Activated CD8-positive, alpha-beta T cell treated with anti-CD3 and anti-CD28 coated beads for 36 hours (primary cell): ENCODE measurements at regions not wholly inside any gene's neighbourhood (a gene's known extent, or its start where the extent isn't known, plus 50 kb on each side); places are given as distances from the start of the nearest gene placed in this dataset.
"Not testable (repeated sequence)": the region's sequence is repeated elsewhere in the genome, so short reads cannot be mapped to it uniquely, and the experiment has no call there.

Experiments used
- ATAC-seq: fragments of 200-7000 bp; cut with Tn5 transposase; one replicate; pipeline ENCODE4 v1.10.0; 2021; ENCODE audit warnings: mild to moderate bottlenecking, moderate library complexity
- CTCF ChIA-PET: fragments of 350-600 bp; sonication (Branson Sonifier 250); formaldehyde crosslinking; loops from one replicate; lab custom pipeline; 2021; ENCODE audit warnings: antibody characterized with exemption; lab: Charles Lee
- POLR2A ChIA-PET: fragments of 350-600 bp; sonication (Branson Sonifier 250); formaldehyde crosslinking; loops from one replicate; lab custom pipeline; 2021; ENCODE audit warnings: antibody characterized with exemption; lab: Charles Lee
- DNase-seq: peaks from one replicate; pipeline ENCODE4 v3.0.0-alpha.2; 2020
- H3K27ac Mint-ChIP-seq: one replicate; pipeline ENCODE4 v1.8.0; 2021; ENCODE audit warnings: mild to moderate bottlenecking, mixed read lengths
- H3K27me3 Mint-ChIP-seq: one replicate; pipeline ENCODE4 v1.8.0; 2021; ENCODE audit warnings: mixed read lengths
- H3K36me3 Mint-ChIP-seq: one replicate; pipeline ENCODE4 v1.8.0; 2021; ENCODE audit warnings: low read depth, mixed read lengths
- H3K4me1 Mint-ChIP-seq: one replicate; pipeline ENCODE4 v1.8.0; 2021; ENCODE audit warnings: low read depth, mixed read lengths
- H3K4me3 Mint-ChIP-seq: one replicate; pipeline ENCODE4 v1.8.0; 2021; ENCODE audit warnings: mild to moderate bottlenecking, moderate library complexity, mixed read lengths
- H3K9me3 Mint-ChIP-seq: one replicate; pipeline ENCODE4 v1.8.0; 2021; ENCODE audit warnings: mixed read lengths
- intact Hi-C: fragments of 100-400 bp; cut with micrococcal nuclease; formaldehyde crosslinking; loops from one replicate; pipeline ENCODE4 v1.10.0; 2022
- TF ChIP-seq, protein P1 (sequence below): fragments of 200-600 bp; IDR thresholded peaks from one replicate; pipeline ENCODE4 v1.8.0; 2022; ENCODE audit warnings: antibody characterized with exemption, mild to moderate bottlenecking

DNA sequence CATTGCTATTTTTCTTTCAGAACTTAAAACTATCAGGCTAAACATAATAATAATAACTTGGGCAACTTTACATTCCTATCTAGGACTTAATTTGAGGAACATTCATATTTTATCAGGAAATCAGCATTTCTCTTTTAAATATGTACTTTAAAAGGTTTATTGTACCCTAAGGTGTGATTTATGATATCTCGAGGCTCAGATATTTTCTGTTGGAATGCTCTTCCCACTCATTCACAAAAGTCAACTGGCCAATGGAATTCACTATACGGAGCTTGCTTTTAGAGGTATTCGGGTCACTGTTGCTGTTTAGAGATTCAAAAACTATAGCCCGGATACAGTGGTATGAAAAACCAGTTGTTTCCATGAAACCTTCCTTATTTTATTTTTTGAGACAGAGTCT lies 328.3 kb downstream of the GBA3 start:
- DNase-seq: no peak
- ATAC-seq: no peak
- ChIA-PET CTCF (no interaction called here), POLR2A (no interaction called here)
- Mint-ChIP-seq H3K9me3 (no peaks in the 10 kb centered on the region), H3K4me3 (no peak overlapping the region), H3K27ac (no peak overlapping the region), H3K4me1 (no peaks in the 10 kb centered on the region), H3K36me3 (no peaks in the 10 kb centered on the region), H3K27me3 (no peaks in the 10 kb centered on the region)
- intact Hi-C loops: no loop called here
- TF ChIP-seq, protein P1, sequence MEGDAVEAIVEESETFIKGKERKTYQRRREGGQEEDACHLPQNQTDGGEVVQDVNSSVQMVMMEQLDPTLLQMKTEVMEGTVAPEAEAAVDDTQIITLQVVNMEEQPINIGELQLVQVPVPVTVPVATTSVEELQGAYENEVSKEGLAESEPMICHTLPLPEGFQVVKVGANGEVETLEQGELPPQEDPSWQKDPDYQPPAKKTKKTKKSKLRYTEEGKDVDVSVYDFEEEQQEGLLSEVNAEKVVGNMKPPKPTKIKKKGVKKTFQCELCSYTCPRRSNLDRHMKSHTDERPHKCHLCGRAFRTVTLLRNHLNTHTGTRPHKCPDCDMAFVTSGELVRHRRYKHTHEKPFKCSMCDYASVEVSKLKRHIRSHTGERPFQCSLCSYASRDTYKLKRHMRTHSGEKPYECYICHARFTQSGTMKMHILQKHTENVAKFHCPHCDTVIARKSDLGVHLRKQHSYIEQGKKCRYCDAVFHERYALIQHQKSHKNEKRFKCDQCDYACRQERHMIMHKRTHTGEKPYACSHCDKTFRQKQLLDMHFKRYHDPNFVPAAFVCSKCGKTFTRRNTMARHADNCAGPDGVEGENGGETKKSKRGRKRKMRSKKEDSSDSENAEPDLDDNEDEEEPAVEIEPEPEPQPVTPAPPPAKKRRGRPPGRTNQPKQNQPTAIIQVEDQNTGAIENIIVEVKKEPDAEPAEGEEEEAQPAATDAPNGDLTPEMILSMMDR: no peak

DNA sequence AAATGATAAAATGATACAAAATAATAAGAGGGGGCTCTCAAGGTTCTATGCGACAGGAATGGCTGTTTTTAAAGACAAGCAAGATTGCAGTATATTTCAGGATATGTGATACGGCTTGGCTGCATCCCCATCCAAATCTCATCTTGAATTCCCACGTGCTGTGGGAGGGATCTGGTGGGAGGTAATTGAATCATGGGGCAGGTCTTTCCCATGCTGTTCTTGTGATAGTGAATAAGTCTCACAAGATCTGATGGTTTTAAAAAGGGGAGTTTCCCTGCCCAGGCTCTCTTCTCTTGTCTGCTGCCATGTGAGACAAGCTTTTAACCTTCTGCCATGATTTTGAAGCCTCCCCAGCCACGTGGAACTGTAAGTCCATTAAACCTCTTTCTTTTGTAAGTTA lies 327.7 kb downstream of the GBA3 start:
- H3K4me3 Mint-ChIP-seq, H3K36me3 Mint-ChIP-seq, ATAC-seq, intact Hi-C loops, POLR2A ChIA-PET, H3K27ac Mint-ChIP-seq, H3K9me3 Mint-ChIP-seq, H3K4me1 Mint-ChIP-seq, H3K27me3 Mint-ChIP-seq, CTCF ChIA-PET, DNase-seq: not testable (repeated sequence)

DNA sequence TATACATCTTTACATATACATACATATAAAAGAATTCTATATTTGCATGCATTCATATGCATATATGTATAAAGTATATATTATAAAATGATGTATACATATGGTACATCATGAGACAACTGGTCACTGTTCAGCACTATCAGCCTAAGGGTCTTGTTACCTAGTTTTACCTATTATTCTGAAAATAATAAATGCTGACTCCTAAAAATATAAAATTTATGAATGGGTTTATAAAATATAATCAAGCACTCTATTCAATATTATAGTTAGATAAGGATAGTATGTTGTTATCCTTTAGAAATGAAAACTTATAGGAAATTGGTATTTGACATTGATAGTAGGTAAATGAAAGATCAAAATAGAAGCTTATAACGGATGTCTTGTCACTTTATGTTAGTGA lies 324.2 kb downstream of the GBA3 start:
- H3K9me3 Mint-ChIP-seq: no peaks in the 10 kb centered on the region
- ChIA-PET CTCF (no interaction called here), POLR2A (no interaction called here)
- TF ChIP-seq, protein P1: no peak
- ATAC-seq: no peak
- no peaks in the 10 kb centered on the region for H3K4me1 Mint-ChIP-seq
- intact Hi-C loops: no loop called here
- H3K27me3 Mint-ChIP-seq: no peaks in the 10 kb centered on the region
- no peaks in the 10 kb centered on the region for H3K36me3 Mint-ChIP-seq
- no peak overlapping the region for H3K27ac Mint-ChIP-seq
- H3K4me3 Mint-ChIP-seq: no peak overlapping the region
- no peak for DNase-seq

DNA sequence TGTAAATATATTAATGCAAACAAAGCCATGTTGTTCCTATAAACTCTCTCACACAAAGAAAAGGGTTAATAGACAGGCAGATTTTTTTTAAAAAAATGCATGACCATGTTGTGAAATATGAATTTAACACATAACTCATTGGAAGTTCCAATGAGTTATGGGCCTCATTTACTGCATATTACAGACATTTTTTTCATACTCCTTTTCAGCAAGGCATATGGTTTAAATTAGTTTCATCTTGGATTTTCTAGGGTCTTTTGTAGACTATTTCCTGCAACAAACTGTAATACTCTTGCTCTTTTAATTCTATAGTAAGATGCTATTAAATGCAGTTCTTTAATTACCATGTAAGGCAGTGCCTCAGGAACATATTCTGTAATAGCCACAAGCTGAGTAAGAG lies 323.1 kb downstream of the GBA3 start:
- ChIA-PET CTCF (no interaction called here), POLR2A (no interaction called here)
- DNase-seq: no peak
- ATAC-seq: no peak
- intact Hi-C loops: no loop called here
- Mint-ChIP-seq H3K9me3 (no peaks in the 10 kb centered on the region), H3K36me3 (no peaks in the 10 kb centered on the region), H3K27ac (no peak overlapping the region), H3K4me1 (no peaks in the 10 kb centered on the region), H3K27me3 (no peaks in the 10 kb centered on the region), H3K4me3 (no peak overlapping the region)
- TF ChIP-seq, protein P1: no peak

DNA sequence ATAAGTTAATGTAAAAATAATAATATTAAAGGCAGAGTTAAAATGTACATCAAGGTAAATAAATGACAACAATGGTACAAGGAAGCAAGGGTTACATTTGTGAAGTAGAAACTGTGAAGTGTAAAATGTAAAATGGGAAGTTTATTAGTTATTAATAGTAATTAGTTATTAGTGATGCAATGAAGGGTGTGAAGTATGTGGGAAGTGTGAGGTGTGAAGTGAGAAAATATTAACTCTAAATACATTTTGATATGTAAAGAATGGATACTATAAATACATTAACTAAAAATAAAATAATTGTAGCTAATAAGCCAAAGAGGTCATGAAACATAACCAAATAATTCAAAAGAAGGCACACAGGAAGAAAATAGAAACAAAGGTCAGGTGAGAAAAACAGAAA lies 316.4 kb downstream of the GBA3 start:
- Mint-ChIP-seq H3K36me3 (no peaks in the 10 kb centered on the region), H3K4me1 (no peaks in the 10 kb centered on the region), H3K27me3 (no peaks in the 10 kb centered on the region), H3K9me3 (no peaks in the 10 kb centered on the region), H3K27ac (no peak overlapping the region), H3K4me3 (no peak overlapping the region)
- no peak for ATAC-seq
- DNase-seq: no peak
- intact Hi-C loops: no loop called here
- CTCF ChIA-PET: no interaction called here
- POLR2A ChIA-PET: no interaction called here
- TF ChIP-seq, protein P1: no peak

DNA sequence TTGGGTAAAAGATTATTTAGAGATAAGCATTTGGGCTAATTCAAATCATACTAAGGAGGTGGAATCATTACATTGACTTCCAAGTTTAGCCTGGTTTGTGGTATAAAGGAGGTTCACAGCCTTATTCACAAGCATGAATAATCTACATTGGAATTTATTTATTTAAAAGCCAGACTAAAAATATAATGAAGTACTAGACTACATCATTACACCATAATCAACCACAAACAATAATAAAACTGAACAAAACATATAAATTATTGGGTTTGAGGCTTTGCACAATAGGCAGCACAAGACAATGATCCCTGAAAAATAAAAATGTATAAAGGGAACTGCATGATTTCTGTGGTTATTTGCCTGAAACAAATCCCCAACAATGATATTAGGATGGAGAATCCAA lies 314.0 kb downstream of the GBA3 start:
- Mint-ChIP-seq H3K36me3 (no peaks in the 10 kb centered on the region), H3K27ac (no peak overlapping the region), H3K4me1 (no peaks in the 10 kb centered on the region), H3K9me3 (no peaks in the 10 kb centered on the region), H3K4me3 (no peak overlapping the region), H3K27me3 (no peaks in the 10 kb centered on the region)
- intact Hi-C loops: no loop called here
- TF ChIP-seq, protein P1: no peak
- ChIA-PET POLR2A (no interaction called here), CTCF (no interaction called here)
- ATAC-seq (no peak), DNase-seq (no peak)
